ENCODE measurements at regions not wholly inside any gene's neighbourhood (a gene's known extent, or its start where the extent isn't known, plus 50 kb on each side); places are given as distances from the start of the nearest gene placed in this dataset.
"Not testable (repeated sequence)": the region's sequence is repeated elsewhere in the genome, so short reads cannot be mapped to it uniquely, and the experiment has no call there.

- peak; percentile 43 for DNase-seq (ENCODE audit: low spot score)
Measured at GRCh38 chr12:124130691-124131591, 157.9 kb downstream of the ZNF664 start.

GRCh38 chr12:124131659-124132058 is 158.6 kb downstream of the ZNF664 start:
- DNase-seq (ENCODE audit: low spot score), result peak; percentile 77

- DNase-seq (ENCODE audit: low spot score), result no peak
Measured at GRCh38 chr12:124132530-124132929, 159.5 kb downstream of the ZNF664 start.

- no peak for DNase-seq (ENCODE audit: low spot score)
Measured at GRCh38 chr12:124136796-124137195, 158.1 kb upstream of the RFLNA start.

GRCh38 chr12:124140944-124141486 is 153.9 kb upstream of the RFLNA start:
- no peak for DNase-seq (ENCODE audit: low spot score)

GRCh38 chr12:124141611-124142010 is 153.3 kb upstream of the RFLNA start:
- DNase-seq (ENCODE audit: low spot score), result not testable (repeated sequence)

- no peak for DNase-seq (ENCODE audit: low spot score)
Measured at GRCh38 chr12:124142395-124143035, 152.4 kb upstream of the RFLNA start.

GRCh38 chr12:124143726-124144125 is 151.2 kb upstream of the RFLNA start:
- no peak for DNase-seq (ENCODE audit: low spot score)

- DNase-seq (ENCODE audit: low spot score), result no peak
Measured at GRCh38 chr12:124144531-124145194, 150.2 kb upstream of the RFLNA start.

GRCh38 chr12:124147027-124147426 is 147.9 kb upstream of the RFLNA start:
- no peak for DNase-seq (ENCODE audit: low spot score)

GRCh38 chr12:124147575-124147974 is 147.3 kb upstream of the RFLNA start:
- no peak for DNase-seq (ENCODE audit: low spot score)

GRCh38 chr12:124148481-124149273 is 146.2 kb upstream of the RFLNA start:
- DNase-seq (ENCODE audit: low spot score), result no peak

GRCh38 chr12:124149287-124149686 is 145.6 kb upstream of the RFLNA start:
- no peak for DNase-seq (ENCODE audit: low spot score)

- DNase-seq (ENCODE audit: low spot score), result no peak
Measured at GRCh38 chr12:124150168-124150567, 144.7 kb upstream of the RFLNA start.

GRCh38 chr12:124151583-124151982 is 143.3 kb upstream of the RFLNA start:
- no peak for DNase-seq (ENCODE audit: low spot score)

- peak; percentile 57 for DNase-seq (ENCODE audit: low spot score)
Measured at GRCh38 chr12:124152731-124153130, 142.2 kb upstream of the RFLNA start.

- DNase-seq (ENCODE audit: low spot score), result no peak
Measured at GRCh38 chr12:124153392-124153791, 141.5 kb upstream of the RFLNA start.

- DNase-seq (ENCODE audit: low spot score), result no peak
Measured at GRCh38 chr12:124157406-124157805, 137.5 kb upstream of the RFLNA start.

GRCh38 chr12:124159655-124160054 is 135.2 kb upstream of the RFLNA start:
- DNase-seq (ENCODE audit: low spot score), result no peak

GRCh38 chr12:124160097-124160756 is 134.7 kb upstream of the RFLNA start:
- peak; percentile 74 for DNase-seq (ENCODE audit: low spot score)

GRCh38 chr12:124161402-124161801 is 133.5 kb upstream of the RFLNA start:
- DNase-seq (ENCODE audit: low spot score), result not testable (repeated sequence)

All from umbilical cord (tissue), 1 donor.